B cell (primary cell): ENCODE measurements at regions not wholly inside any gene's neighbourhood (a gene's known extent, or its start where the extent isn't known, plus 50 kb on each side); places are given as distances from the start of the nearest gene placed in this dataset.

Source experiments
- ATAC-seq: fragments of 200-7000 bp; cut with Tn5 transposase; one replicate; pipeline ENCODE4 v1.10.0; 2021; ENCODE audit warnings: low read depth, mild to moderate bottlenecking, moderate number of reproducible peaks, moderate library complexity
- CTCF ChIA-PET: fragments of 350-600 bp; sonication (Branson Sonifier 250); formaldehyde crosslinking; loops from one replicate; lab custom pipeline; 2021; ENCODE audit warnings: antibody characterized with exemption, inconsistent platforms; lab: Charles Lee
- POLR2A ChIA-PET: fragments of 350-600 bp; sonication (Branson Sonifier 250); formaldehyde crosslinking; loops from one replicate; lab custom pipeline; 2021; ENCODE audit warnings: antibody characterized with exemption; lab: Charles Lee
- DNase-seq: peaks from one replicate; pipeline ENCODE4 v3.0.0; 2013
- H2AFZ ChIP-seq: 2 replicates; pipeline ENCODE4 v1.6.1; 2012; ENCODE audit warnings: mild to moderate bottlenecking, low read depth, low read length; ENCODE audit not compliant: insufficient read depth, poor library complexity, severe bottlenecking
- H3K27ac ChIP-seq, 2 donors: 1 replicate in 1 of 2; 2 replicates in 1 of 2; pipeline ENCODE4 v1.5.1; 2012 to 2013; ENCODE audit warnings: low read length in 2 of 2, mild to moderate bottlenecking in 2 of 2, moderate library complexity in 1 of 2
- H3K27me3 ChIP-seq, 4 experiments: fragments of 200-600 bp in 1 of 4; sonication (generic) in 1 of 4; replicated peaks in 1 of 4; 1 replicate in 2 of 4; 2 replicates in 2 of 4; pipeline versions ENCODE4 v1.6.1 to v1.7.0; 2013 to 2016; ENCODE audit warnings: low read length in 3 of 4, mild to moderate bottlenecking in 2 of 4, mixed read lengths in 1 of 4, moderate library complexity in 1 of 4; ENCODE audit not compliant: insufficient read depth in 4 of 4, control insufficient read depth in 3 of 4; ENCODE audit errors: control extremely low read depth in 1 of 4
- H3K36me3 ChIP-seq, 2 experiments: replicated peaks in 1 of 2; 1 replicate in 1 of 2; 2 replicates in 1 of 2; pipeline versions ENCODE4 v1.6.1 to v1.7.1; 2013; ENCODE audit warnings: low read length in 1 of 2; ENCODE audit not compliant: insufficient read depth in 2 of 2, control insufficient read depth in 1 of 2; ENCODE audit errors: control extremely low read depth in 1 of 2, extremely low read depth in 1 of 2
- H3K4me1 ChIP-seq, 2 donors: fragments of 200-600 bp in 1 of 2; sonication (generic) in 1 of 2; 1 replicate in 1 of 2; 2 replicates in 1 of 2; pipeline versions ENCODE4 v1.5.1 to v1.6.1; 2013 to 2017; ENCODE audit warnings: low read length in 2 of 2; ENCODE audit not compliant: control insufficient read depth in 2 of 2, insufficient read depth in 2 of 2
- H3K4me2 ChIP-seq: replicated peaks from 2 replicates; pipeline ENCODE3; 2012; ENCODE audit warnings: mild to moderate bottlenecking, low read depth, low read length; ENCODE audit not compliant: poor library complexity, severe bottlenecking
- H3K4me3 ChIP-seq, 5 experiments: fragments of 200-600 bp in 1 of 5; sonication (generic) in 1 of 5; 1 replicate in 3 of 5; 2 replicates in 2 of 5; pipeline versions ENCODE4 v1.5.1 to v1.7.0; 2011 to 2016; ENCODE audit warnings: low read length in 4 of 5, mild to moderate bottlenecking in 4 of 5, low read depth in 2 of 5, control low read depth in 1 of 5, moderate library complexity in 1 of 5; ENCODE audit not compliant: insufficient read depth in 1 of 5; ENCODE audit errors: control extremely low read depth in 1 of 5, extremely low read depth in 1 of 5
- H3K79me2 ChIP-seq: fragments of 200-600 bp; sonication (generic); one replicate; pipeline ENCODE4 v1.6.0; 2016; ENCODE audit warnings: low read length; ENCODE audit not compliant: control insufficient read depth, insufficient read depth
- H3K9ac ChIP-seq: fragments of 200-600 bp; sonication (generic); 2 replicates; pipeline ENCODE4 v1.6.1; 2017; ENCODE audit warnings: mild to moderate bottlenecking, low read length, moderate library complexity
- H3K9me3 ChIP-seq, 3 donors: one replicate each; pipeline versions ENCODE4 v1.6.1 to v1.7.1; 2013; ENCODE audit warnings: low read length in 2 of 3; ENCODE audit not compliant: control insufficient read depth in 2 of 3, insufficient read depth in 1 of 3; ENCODE audit errors: control extremely low read depth in 1 of 3
- H4K20me1 ChIP-seq: 2 replicates; pipeline ENCODE4 v1.6.0; 2012; ENCODE audit warnings: mild to moderate bottlenecking, low read length; ENCODE audit not compliant: insufficient read depth, control insufficient read depth, poor library complexity, severe bottlenecking
- H3K27ac Mint-ChIP-seq: one replicate; pipeline ENCODE4 v1.8.0; 2021; ENCODE audit warnings: mixed read lengths
- H3K27me3 Mint-ChIP-seq: one replicate; pipeline ENCODE4 v1.8.0; 2021; ENCODE audit warnings: mixed read lengths
- H3K4me1 Mint-ChIP-seq: one replicate; pipeline ENCODE4 v1.8.0; 2021; ENCODE audit warnings: mixed read lengths
- H3K4me3 Mint-ChIP-seq: one replicate; pipeline ENCODE4 v1.8.0; 2021; ENCODE audit warnings: mixed read lengths
- H3K9me3 Mint-ChIP-seq: one replicate; pipeline ENCODE4 v1.8.0; 2022; ENCODE audit warnings: mixed read lengths; ENCODE audit not compliant: insufficient read depth
- CTCF ChIP-seq: fragments of 200-600 bp; IDR thresholded peaks from one replicate; pipeline ENCODE4 v1.8.0; 2022; ENCODE audit warnings: antibody characterized with exemption, mild to moderate bottlenecking
- EZH2 ChIP-seq: IDR thresholded peaks from 2 replicates; pipeline ENCODE4 v1.6.1; 2012; ENCODE audit warnings: borderline replicate concordance, low read depth, mild to moderate bottlenecking, moderate library complexity, low read length; ENCODE audit not compliant: insufficient read depth, poor library complexity, severe bottlenecking
- WGBS: methylation state at CpG from one replicate; pipeline ENCODE4 v1.1.5; 2013; ENCODE audit warnings: missing lambda C conversion rate; ENCODE audit not compliant: insufficient coverage; 5-methylcytosine and 5-hydroxymethylcytosine counted together
- intact Hi-C: fragments of 100-400 bp; cut with micrococcal nuclease; formaldehyde crosslinking; loops from one replicate; pipeline ENCODE4 v1.10.0; 2022

GRCh38 chr2:205892665-205893259 is 193.2 kb downstream of the INO80D start:
- TF ChIP-seq EZH2 (no peak), CTCF (no peak)

GRCh38 chr2:205892251-205892655 is 193.7 kb downstream of the INO80D start:
- H3K4me3 ChIP-seq = no peak overlapping the region
- DNase-seq (no peak), ATAC-seq (no peak)
- no peaks in the 10 kb centered on the region for H3K4me1 Mint-ChIP-seq
- intact Hi-C loops = no loop called here
- no peak overlapping the region for H3K4me3 Mint-ChIP-seq
- H3K9me3 Mint-ChIP-seq = no peaks in the 10 kb centered on the region
- ChIA-PET CTCF (no interaction called here), POLR2A (no interaction called here)
- H3K79me2 ChIP-seq = no peaks in the 10 kb centered on the region
- no peaks in the 10 kb centered on the region for H3K27me3 ChIP-seq
- H4K20me1 ChIP-seq = no peaks in the 10 kb centered on the region
- H3K36me3 ChIP-seq = no peaks in the 10 kb centered on the region
- no peak overlapping the region for H3K27ac Mint-ChIP-seq
- no peak overlapping the region for H3K27ac ChIP-seq
- no peak overlapping the region for H2AFZ ChIP-seq
- 85% methylated on average over 10 of the region's 10 CpGs for WGBS
- H3K9me3 ChIP-seq = peaks cover 0 to 2% (median 0%) of the 10 kb centered on the region in 3 donors
- H3K4me1 ChIP-seq = no peaks in the 10 kb centered on the region
- no peak overlapping the region for H3K4me2 ChIP-seq
- peaks cover 8% of the 10 kb centered on the region for H3K27me3 Mint-ChIP-seq
- no peak overlapping the region for H3K9ac ChIP-seq
- TF ChIP-seq EZH2 (no peak), CTCF (no peak)

More at GRCh38 chr2:205892665-205893259, 193.2 kb downstream of the INO80D start:
- Histone ChIP-seq H3K79me2 (no peaks in the 10 kb centered on the region), H3K9ac (no peak overlapping the region), H3K4me2 (no peak overlapping the region), H3K27ac (no peak overlapping the region), H3K36me3 (no peaks in the 10 kb centered on the region), H3K4me1 (no peaks in the 10 kb centered on the region), H3K9me3 (peaks cover 0 to 2% (median 0%) of the 10 kb centered on the region in 3 donors), H3K4me3 (no peak overlapping the region), H2AFZ (no peak overlapping the region), H3K27me3 (no peaks in the 10 kb centered on the region), H4K20me1 (no peaks in the 10 kb centered on the region)
- no peaks in the 10 kb centered on the region for H3K4me1 Mint-ChIP-seq
- ATAC-seq (no peak), DNase-seq (no peak)
- intact Hi-C loops = no loop called here
- H3K27me3 Mint-ChIP-seq = peaks cover 6% of the 10 kb centered on the region
- 91% methylated on average over 15 of the region's 17 CpGs for WGBS
- H3K4me3 Mint-ChIP-seq = no peak overlapping the region
- H3K27ac Mint-ChIP-seq = no peak overlapping the region
- no peaks in the 10 kb centered on the region for H3K9me3 Mint-ChIP-seq
- ChIA-PET POLR2A (no interaction called here), CTCF (no interaction called here)
